HG03442 (cell line): ENCODE measurements at regions not wholly inside any gene's neighbourhood (a gene's known extent, or its start where the extent isn't known, plus 50 kb on each side); places are given as distances from the start of the nearest gene placed in this dataset.

Source experiments
- ATAC-seq: cut with Tn5 transposase; IDR thresholded peaks from one replicate; pipeline ENCODE4 v1.9.1; 2021; ENCODE audit warnings: mild to moderate bottlenecking, moderate library complexity; ENCODE audit not compliant: unreplicated experiment

GRCh38 chr9:113776194-113776593 is 99.9 kb upstream of the ZNF618 start:
- no peak for ATAC-seq

GRCh38 chr9:113781381-113781780 is 94.7 kb upstream of the ZNF618 start:
- no peak for ATAC-seq

- no peak for ATAC-seq
Measured at GRCh38 chr9:113781896-113782295, 94.2 kb upstream of the ZNF618 start.

- no peak for ATAC-seq
Measured at GRCh38 chr9:113783475-113783874, 92.6 kb upstream of the ZNF618 start.

- no peak for ATAC-seq
Measured at GRCh38 chr9:113785334-113785733, 90.8 kb upstream of the ZNF618 start.

GRCh38 chr9:113786071-113786470 is 90.0 kb upstream of the ZNF618 start:
- no peak for ATAC-seq

GRCh38 chr9:113787871-113788270 is 88.2 kb upstream of the ZNF618 start:
- ATAC-seq: no peak

- ATAC-seq: no peak
Measured at GRCh38 chr9:113788616-113789330, 87.3 kb upstream of the ZNF618 start.

- no peak for ATAC-seq
Measured at GRCh38 chr9:113790093-113790492, 86.0 kb upstream of the ZNF618 start.

GRCh38 chr9:113793558-113793957 is 82.6 kb upstream of the ZNF618 start:
- ATAC-seq: no peak

GRCh38 chr9:113794721-113795120 is 81.4 kb upstream of the ZNF618 start:
- ATAC-seq: no peak

- ATAC-seq: no peak
Measured at GRCh38 chr9:113795811-113796392, 80.2 kb upstream of the ZNF618 start.

- ATAC-seq: no peak
Measured at GRCh38 chr9:113796646-113797426, 79.3 kb upstream of the ZNF618 start.

- no peak for ATAC-seq
Measured at GRCh38 chr9:113798062-113799030, 77.8 kb upstream of the ZNF618 start.

GRCh38 chr9:113800276-113800675 is 75.8 kb upstream of the ZNF618 start:
- no peak for ATAC-seq

- no peak for ATAC-seq
Measured at GRCh38 chr9:113803811-113804589, 72.1 kb upstream of the ZNF618 start.

- no peak for ATAC-seq
Measured at GRCh38 chr9:113805486-113806132, 70.5 kb upstream of the ZNF618 start.

GRCh38 chr9:113807173-113808061 is 68.7 kb upstream of the ZNF618 start:
- ATAC-seq: no peak
